ENCODE measurements at regions not wholly inside any gene's neighbourhood (a gene's known extent, or its start where the extent isn't known, plus 50 kb on each side); places are given as distances from the start of the nearest gene placed in this dataset.

GRCh38 chr4:59770601-59771264 lies 1429.4 kb upstream of the ADGRL3 start (continued):
- TF ChIP-seq CHD7 (IDR thresholded peaks at IDR 0.05; ENCODE audit: insufficient replicate concordance, low read length) (no peak), KDM5A (IDR thresholded peaks at IDR 0.05; ENCODE audit: low read length) (no peak), POLR2AphosphoS5 (IDR thresholded peaks at IDR 0.05; ENCODE audit: low read depth, low read length) (no peak), SRF (IDR thresholded peaks at IDR 0.05; ENCODE audit: low read depth, low read length) (no peak), SIRT6 (IDR thresholded peaks at IDR 0.05; ENCODE audit: low read length) (no peak)
